HG03139 (cell line): ENCODE measurements at regions not wholly inside any gene's neighbourhood (a gene's known extent, or its start where the extent isn't known, plus 50 kb on each side); places are given as distances from the start of the nearest gene placed in this dataset.

ENCODE experiments used
- ATAC-seq: cut with Tn5 transposase; IDR thresholded peaks from one replicate; pipeline ENCODE4 v1.9.1; 2021; ENCODE audit not compliant: unreplicated experiment

DNA sequence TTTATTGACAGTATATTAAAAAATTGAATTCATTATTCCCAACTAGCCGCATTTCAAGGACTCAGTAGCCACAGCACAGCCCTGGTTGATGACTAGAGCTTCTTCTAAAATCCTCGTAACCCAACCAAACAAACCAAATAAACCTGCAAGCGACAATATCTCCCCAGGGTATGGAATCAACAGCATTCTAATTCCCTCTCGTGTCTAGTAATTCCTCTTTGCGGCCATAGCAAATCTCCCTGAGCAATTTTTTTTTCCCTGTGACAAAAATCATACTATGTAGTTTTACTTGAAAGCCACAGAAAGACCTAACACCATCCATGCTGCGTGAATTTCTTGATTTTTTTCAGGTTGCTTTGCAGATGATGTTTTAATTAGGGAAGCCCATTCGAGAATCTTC lies 143.4 kb upstream of the MYOCD start:
- ATAC-seq: no peak

DNA sequence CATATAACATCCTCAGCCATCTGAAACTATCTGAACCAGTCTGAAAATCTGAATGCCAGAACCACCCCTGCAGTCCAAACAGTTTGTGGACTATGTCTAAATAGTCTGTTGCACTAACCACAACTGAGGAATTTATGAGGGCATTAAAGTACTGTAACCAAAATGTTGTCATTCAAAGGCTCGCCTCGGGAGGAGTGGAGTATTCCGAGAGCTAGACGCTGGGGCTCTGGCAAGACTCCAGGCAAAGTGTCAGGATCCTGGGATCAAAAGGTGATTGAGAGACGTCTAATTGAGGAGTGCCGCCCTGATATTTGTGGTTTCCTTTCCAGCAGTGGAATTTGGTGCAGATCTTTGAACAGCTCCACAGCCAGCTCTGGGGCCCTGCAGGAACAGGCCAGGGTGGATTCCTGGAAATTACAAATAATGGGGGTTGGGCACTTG lies 142.9 kb upstream of the MYOCD start:
- ATAC-seq: no peak

DNA sequence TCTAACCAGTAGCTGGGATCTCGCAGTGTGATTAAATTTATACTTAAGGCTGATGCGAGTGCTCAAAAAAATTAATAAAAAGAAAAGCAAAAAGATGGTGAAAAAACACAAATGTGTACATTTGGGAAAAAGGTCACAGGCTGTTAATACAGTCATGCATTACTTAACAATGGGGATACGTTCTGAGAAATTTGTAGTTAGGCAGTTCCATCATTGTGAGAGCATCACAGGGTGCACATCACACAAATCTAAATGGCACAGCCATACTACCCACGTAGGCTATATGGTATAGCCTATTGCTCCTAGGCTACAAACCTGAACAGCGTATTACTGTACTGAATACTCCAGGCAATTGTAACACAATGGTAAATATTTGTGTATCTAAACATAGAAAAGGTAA lies 142.4 kb upstream of the MYOCD start:
- no peak for ATAC-seq

DNA sequence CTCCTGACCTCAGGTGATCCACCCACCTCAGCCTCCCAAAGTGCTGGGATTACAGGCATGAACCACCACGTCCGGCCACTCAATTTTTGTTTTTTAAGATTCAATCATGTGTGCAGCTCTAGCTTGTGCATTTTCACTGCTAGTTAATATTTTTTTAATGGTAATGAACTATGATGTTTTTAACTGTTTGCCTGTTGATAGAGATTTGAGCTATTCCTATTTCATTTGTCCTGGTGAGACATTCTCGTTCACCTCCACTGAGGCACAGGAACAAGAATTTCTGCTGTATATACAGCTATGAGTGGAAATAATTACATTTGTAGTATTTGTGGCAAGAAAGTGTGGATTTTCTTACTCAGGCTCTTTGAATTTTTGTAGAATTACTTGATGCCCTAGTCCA lies 137.7 kb upstream of the MYOCD start:
- no peak for ATAC-seq

DNA sequence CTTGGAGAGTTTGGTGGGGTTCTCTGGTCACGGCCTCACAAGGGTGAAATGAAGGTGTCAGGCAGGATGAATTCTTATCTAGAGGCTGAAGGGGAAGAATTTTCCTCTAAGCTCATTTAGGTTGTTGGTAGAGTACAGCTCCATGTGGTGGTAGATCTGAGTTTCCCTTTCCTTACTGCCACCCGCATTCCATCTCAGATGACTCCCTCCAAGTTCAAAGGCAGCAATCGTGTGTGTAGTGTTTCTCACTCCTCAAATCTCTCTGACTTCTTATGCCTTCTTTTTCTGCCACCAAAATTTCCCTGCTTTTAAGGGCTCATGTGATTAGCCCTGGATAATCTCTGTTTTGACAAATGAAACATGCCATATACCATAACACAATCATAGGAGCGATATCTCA lies 135.5 kb upstream of the MYOCD start:
- no peak for ATAC-seq

DNA sequence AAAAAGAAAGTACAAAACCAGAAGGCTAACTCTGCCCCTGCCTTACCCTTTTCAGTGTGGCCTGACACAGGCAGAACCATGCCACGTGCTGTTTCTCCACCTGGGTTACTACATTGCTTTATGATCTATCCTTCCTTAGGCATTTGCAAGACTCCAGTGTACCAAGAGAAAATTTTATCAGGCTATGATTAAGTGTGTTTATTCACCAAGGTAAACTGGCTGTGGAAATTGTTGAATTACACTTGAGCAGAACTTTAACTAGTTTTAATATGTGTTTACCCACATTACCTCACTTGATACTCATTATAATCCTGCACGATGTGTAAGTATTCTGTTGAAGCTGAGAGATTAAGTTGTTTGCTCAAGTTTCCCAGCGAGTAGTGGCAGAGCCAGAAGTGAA lies 129.7 kb upstream of the MYOCD start:
- no peak for ATAC-seq

DNA sequence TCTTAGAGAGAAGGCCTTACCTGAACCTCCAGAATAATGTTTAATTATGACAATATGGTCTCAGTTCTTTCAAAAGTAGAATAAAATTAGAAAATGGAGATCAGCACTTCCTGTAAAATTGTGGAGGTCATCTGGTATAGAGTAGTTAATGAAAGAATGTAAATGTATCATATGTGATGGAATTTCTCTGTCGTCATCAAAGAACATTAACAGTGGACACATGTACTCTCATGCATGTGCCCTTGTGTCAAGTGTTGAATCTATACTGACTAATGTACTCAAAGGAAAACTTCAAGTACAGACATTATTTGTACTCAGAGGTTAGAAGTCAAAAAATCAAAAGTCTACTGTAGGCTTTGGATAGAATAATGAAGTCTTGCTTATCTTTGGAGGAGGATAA lies 129.2 kb upstream of the MYOCD start:
- no peak for ATAC-seq

DNA sequence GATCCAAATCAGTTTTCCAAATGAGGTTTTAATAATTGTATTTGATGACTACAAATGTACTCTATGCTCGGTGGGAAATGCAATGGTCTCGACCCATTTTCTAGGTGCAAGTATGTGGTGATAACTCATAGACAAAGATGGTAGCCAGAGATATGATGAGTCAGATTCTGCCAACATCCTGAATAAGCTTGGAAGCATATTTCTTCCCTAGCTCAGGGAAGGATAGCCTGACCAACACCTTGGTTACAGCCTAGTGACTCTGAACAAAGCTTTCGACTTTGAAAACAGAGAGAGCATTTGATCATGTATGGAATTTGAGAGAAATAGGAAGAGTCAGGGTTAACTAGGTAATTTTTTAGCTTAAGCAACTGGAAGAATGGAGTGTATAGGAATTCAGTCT lies 128.3 kb upstream of the MYOCD start:
- no peak for ATAC-seq

DNA sequence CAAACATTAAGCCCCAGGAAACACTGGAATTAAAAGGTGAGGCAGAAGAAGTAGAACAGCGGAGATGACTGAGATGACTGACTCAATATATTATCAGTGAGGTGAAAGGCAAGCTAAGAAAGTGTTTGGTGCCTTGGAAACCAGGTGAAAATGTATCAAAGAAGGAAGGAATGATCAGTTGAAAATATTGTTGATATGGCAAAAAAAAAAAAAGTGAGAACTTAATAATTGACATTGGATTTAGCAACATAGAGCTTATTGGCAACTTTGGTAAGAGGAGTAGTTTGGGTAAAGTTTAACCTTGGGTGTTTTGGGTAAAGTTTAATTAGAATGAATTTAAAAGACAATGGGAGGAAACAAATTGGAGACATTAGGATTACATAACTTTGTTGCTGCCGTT lies 127.7 kb upstream of the MYOCD start:
- no peak for ATAC-seq

DNA sequence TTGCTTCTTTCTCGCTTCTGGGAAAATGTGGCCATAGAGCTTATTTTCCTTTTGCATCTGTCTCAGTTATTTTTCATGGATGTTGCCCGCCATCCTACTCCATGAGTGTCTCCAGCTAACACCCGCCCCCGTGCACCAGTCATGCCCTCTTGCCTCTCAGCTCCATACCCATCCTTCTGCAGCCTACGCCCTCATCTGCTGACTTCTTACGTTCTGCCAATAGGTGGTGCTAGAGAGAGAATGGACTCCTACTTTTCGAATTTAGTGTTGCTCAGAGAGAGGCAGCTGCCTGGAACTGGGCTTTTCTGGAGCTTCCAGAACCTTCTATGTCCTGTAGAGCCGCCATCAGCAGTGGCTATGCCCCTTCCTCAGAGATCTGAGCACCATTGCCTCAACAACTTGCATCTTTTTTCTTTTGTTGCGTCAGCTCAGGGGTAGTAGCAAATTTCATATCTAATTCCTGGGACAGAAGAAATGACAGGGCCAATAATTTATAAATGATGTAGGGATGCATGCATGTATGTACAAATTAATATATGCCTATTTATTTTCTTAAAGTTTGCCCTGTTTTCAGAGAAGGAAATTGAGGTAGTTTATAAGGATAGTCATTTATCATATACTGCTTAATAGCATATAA lies 119.7 kb upstream of the MYOCD start:
- ATAC-seq: no peak

DNA sequence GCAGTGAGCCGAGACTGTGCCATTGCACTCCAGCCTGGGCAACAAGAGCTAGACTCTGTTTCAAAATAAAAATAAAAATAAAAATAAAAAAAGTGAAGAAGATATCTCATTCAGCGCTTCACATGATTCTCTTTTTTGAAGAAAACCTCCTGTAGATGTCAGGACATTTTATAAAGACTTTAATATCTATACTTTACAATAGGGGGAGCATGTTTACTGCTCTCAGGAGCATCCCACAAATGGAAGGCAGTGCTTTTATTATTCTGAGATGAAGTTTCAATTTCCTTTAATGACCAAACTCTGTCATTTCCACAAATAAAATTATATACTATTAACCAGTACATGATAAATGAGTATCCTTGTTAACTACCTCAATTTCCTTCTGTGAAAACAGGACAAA lies 118.7 kb upstream of the MYOCD start:
- ATAC-seq: no peak

DNA sequence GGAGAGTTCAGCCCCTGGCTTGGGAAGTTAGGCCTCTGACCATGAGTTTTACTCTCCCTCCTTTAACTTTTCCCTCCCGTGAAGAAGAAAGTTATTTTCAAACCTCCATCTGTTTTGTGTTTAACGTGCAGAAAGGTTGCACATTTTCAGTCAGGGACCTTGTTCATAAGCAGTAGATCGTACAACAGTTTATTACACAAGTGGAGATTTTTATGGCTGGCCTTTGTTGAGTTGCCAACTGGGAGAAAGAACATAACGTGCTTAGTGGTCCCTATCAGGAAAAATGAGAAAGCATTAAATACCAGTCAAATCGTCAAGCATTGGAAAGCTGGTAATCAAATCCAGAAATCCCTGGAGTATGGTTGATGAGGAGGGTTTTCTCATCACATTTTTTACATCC lies 117.9 kb upstream of the MYOCD start:
- ATAC-seq: no peak

DNA sequence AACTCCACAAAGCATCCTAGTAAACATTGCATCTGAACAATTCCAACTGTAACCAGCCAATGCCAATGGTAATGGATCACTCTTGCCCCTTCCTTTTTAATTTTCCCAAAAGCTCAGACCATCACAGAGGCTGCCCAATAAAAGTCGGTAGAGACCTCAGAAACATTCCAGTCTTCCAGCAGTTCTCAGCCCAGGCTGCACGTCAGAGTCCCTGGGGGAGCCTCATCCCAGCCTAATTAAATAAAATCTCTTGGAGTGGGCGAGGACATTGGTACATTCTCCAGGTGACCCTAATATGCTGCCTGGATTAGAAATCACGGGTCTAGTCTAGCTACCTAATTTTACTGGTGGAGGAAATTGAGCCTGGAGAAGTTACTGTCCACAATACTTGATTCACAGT lies 117.1 kb upstream of the MYOCD start:
- no peak for ATAC-seq

DNA sequence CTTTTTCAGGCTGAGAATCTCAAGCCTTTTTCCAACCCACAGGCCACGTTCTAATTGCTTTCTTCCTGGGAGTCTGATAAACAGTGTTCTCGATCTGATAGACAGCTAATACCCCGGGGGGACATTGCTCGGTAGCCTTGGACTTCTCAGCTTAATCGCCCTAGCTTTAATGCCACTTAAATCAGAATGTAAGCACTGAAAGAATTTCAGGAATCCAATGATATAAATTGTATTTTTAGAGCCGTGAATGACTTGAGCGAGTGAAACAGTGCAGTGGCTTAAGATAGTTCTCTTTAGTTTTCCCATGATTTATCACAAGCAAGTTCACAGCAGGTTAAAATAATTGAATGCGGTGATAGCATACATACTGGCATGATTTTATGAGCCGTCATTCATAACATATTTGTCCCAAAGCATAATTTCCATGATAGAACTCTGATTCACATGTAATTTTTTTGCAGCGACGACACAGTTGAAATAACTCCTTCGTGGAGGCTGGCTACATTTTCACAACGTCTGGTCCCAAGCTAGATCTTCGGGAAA lies 116.1 kb upstream of the MYOCD start:
- no peak for ATAC-seq

DNA sequence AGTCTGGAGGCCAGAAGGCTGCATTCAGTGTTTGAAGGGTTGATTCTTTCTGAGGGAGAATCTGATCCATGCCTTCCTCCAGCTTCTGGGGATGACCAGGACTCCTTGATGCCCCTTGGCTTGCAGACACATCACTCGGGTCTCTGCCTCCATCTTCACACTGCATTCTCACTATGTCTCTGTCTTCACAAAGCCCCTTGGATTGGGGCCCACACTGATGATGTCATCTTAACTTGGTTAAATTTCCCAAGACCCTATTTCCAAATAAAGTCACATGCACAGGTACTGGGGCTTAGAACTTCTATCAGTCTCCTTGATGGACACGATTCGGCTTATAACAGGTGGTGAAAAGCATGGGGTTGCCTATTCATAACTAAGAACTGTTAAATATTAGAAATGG lies 112.1 kb upstream of the MYOCD start:
- no peak for ATAC-seq

DNA sequence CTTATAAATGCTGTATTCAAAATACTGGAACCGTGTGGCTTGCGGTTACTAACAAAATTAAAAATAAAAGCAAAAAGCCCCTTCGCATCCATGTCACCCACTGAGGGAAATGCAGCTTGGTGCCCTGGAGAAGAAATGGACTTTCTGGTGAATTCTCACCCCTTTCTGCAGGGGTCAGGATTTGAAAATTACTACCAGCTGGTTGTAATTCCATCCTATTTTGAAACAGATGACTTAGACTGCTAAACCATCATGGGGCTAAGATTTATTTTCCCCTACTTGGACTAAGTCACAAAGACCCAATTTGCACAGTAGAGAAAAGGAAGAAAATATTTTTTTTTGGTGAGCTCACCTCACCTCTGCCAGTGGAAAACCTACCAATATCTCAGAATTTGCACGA lies 111.4 kb upstream of the MYOCD start:
- no peak for ATAC-seq

DNA sequence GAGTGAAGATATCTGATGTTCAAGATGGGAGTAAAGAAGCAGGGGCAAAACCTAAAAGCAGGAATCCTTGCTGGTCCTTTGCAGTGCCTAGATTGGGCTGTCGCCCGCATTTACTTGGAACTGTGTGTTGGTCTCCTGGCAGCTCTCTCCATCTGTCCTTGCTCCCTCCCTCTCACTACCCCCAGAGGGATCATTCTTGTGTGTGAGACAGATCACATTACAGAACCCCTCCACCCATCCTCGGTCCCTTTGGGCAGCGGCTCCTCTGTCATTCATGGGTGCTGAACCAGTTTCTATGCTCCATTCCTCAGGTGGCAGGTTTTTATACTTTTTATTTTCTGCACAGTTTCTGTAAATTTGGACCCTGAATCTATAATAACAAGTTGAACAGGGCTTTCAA lies 99.4 kb upstream of the MYOCD start:
- no peak for ATAC-seq

DNA sequence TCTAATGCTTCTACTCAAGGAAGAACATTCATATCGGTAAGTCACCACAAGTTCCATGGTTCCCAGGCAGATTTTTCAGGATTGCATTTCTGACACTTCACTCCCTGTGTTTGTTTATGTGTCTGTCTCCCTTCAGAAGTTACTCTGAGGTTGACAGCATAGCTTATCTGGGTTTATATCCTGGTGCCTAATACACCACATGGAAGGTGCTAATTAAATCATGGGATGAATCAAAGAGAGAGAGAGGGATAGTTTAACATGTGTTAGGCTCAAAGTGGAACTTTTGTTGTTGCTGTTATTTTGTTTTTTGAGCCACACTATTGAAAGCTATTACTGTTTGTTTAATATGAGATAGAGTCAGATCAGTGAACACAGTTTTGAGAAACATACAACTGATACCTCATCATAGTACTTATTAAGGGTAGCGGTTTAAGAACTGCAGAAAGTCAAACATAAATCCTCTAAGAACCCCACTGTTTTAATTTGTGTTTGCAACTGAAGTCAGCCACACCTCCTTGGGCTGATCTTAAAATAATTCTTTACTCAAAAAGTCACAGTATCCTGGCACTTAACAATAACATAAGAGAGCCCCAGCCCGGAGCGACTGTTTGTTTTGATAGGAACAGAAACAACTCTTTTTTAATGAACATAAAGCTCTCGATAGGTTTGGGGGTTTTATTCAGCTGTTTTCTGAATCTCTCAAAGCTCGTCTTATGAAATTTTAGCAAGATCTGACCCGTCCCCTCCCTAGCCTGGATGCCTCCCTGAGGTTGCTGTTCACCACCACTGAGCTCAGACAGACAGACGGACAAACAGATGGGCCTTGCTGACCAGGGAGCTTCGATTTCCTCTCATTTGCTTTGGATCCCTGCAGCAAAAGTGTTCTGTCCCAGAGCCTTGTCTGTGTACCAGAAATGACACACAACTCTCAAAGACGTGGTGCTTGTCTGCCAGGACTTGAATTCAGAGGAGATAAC lies 98.3 kb upstream of the MYOCD start:
- no peak for ATAC-seq

DNA sequence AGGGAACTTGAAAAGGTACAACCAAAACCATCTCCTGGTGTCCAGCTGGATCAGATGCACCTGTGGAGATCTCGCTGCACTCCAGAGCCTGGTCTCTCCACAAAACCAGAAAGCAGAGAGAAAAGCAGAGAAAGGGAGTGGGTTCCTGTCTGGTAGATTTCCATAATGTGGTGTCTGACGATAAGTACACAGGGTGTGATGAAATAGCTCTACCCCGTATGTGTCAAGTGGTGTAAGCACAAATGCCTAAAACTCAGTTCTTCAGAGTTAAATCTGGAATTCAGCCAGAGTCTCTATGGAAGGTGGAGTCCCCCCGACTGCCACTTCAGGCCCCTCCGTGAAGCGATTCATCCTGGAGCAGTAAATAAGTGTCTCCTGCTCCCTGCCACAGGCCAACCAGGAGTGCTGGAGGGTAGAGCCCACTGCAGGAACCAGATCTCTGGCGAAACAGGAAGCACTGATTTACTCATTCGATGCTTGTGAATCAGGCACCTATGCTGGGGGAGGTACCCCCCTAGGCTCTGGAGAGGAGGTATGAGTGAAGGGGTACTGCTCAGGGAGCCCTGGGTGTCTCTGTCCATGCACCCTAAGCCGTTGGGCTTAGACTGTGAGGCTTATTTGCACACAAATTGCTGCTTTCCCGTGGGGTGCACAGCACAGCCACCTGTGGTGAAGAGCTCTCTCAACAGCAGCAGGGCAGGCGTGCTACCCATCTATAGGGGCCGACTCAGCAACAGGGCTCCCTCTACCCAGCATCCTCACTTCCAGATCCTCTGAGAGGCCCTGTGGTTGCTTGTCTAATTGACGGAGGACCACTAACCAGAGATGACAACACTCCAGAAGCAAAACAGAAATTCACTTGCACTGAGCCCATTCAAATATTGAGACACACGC lies 97.1 kb upstream of the MYOCD start:
- no peak for ATAC-seq

DNA sequence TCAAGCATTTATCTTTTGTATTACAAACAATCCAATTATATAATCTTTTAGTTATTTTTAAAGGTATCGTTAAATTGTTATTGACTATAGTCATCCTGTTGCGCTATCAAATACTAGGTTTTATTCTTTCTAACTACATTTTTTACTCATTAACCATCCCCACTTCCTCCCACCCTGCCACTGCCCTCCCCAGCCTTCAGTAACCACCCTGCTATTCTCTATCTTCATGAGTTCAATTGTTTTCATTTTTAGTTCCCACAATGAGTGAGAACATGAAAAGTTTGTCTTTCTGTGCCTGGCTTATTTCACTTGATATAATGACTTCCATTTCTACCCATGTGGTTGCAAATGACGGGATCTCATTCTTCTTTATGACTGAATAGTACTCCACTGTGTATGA lies 94.1 kb upstream of the MYOCD start:
- no peak for ATAC-seq

DNA sequence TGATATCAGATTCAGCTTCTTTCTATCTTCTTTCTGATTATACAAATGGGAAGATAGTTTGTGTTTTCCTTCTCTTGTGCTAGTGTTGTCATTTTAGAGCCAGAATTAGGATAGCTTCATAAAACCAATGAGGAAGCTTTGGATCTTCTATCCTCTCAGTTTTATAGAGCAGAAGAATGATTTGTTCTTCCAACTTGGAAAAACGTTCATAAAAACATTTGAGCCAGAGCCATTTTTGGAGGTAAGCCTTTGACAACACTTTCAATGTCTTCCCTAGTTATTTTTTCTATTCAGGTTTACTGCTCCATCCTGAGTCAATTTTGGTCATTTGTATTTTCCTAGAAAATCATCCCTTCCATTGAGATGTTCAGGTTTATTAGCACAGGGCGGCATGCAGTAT lies 91.2 kb upstream of the MYOCD start:
- ATAC-seq: no peak
